ENCODE measurements at regions not wholly inside any gene's neighbourhood (a gene's known extent, or its start where the extent isn't known, plus 50 kb on each side); places are given as distances from the start of the nearest gene placed in this dataset.

GRCh38 chr12:115407723-115408122, 723.7 kb upstream of the TBX3 start:
- H3K27ac ChIP-seq = no peak overlapping the region
- H3K4me1 ChIP-seq = no peaks in the 10 kb centered on the region
- H3K4me2 ChIP-seq = no peak overlapping the region
- TF ChIP-seq Cebpa-rat (IDR thresholded peaks at IDR 0.05) = no peak
- H3K27me3 ChIP-seq = no peaks in the 10 kb centered on the region
- no peak overlapping the region for H3K4me3 ChIP-seq
- H3K9ac ChIP-seq = no peak overlapping the region
- no peaks in the 10 kb centered on the region for H4K20me1 ChIP-seq
- no peaks in the 10 kb centered on the region for H3K9me3 ChIP-seq
- no peaks in the 10 kb centered on the region for H3K36me3 ChIP-seq

DNA sequence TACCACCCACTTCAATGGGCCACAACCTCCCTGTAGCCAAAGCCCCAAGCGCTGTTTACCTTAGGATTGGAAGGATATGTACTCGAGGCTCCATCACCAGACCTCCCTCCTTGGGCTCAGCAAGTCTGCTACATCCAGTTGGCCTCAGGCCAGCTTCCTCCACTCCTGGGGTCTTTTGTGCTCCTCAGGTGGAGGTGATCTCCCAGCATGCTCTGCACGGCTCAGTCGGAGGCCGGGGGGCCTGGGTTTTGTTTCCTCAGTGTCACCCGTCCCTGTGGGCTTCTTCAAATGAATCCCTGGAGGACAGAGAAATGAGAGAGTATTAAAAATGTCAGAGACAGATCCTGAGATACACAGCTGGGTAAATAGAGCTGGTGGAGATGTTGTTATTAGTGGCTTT, 723.1 kb upstream of the TBX3 start:
- Histone ChIP-seq H3K27me3 (no peaks in the 10 kb centered on the region), H3K4me2 (no peak overlapping the region), H4K20me1 (no peaks in the 10 kb centered on the region), H3K4me3 (no peak overlapping the region), H3K36me3 (no peaks in the 10 kb centered on the region), H3K27ac (no peak overlapping the region), H3K9ac (no peak overlapping the region), H3K9me3 (no peaks in the 10 kb centered on the region), H3K4me1 (no peaks in the 10 kb centered on the region)
- no peak for TF ChIP-seq Cebpa-rat (IDR thresholded peaks at IDR 0.05)

- no peak overlapping the region for H3K4me3 ChIP-seq
- no peak for TF ChIP-seq Cebpa-rat (IDR thresholded peaks at IDR 0.05)
- H3K4me1 ChIP-seq = no peaks in the 10 kb centered on the region
- no peak overlapping the region for H3K27ac ChIP-seq
- H3K9me3 ChIP-seq = no peaks in the 10 kb centered on the region
- no peak overlapping the region for H3K9ac ChIP-seq
- no peaks in the 10 kb centered on the region for H3K27me3 ChIP-seq
- no peaks in the 10 kb centered on the region for H4K20me1 ChIP-seq
- H3K36me3 ChIP-seq = no peaks in the 10 kb centered on the region
- no peak overlapping the region for H3K4me2 ChIP-seq
Observed at GRCh38 chr12:115405471-115405860, 721.5 kb upstream of the TBX3 start.

DNA sequence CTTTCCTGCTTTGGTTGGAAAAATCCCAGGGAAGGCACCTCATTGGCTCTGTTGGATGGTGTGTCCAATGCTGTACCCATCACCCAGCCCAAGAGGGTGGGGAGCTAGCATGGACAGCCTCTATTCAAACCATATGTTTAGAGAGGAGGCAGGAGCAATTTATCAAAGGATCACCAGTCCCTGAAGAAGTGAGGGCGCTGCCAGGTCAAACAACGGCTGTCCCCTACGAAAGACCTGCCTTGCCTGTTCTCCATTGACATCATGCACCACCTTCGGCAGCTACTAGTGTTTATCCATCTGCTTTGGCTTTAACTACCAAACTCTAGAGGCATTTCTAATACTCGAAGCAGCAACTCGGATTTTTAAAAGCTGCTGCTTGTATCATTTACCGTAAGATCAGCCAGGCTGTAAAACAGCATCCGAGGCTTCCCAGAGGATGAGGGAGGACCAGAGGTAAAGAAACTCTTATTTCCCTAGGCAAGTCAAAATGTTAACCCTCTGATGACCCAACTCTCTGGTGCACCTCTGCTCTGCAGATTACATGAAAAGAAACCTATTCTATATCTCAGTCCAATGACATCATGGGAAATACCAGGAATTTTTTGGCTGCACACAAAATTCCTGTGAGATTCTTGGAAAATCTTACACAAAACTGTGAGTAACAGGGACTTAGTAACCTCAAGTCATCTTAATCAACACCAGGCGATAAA, 720.9 kb upstream of the TBX3 start:
- H3K27me3 ChIP-seq = no peaks in the 10 kb centered on the region
- no peak for TF ChIP-seq Cebpa-rat (IDR thresholded peaks at IDR 0.05)
- H3K4me1 ChIP-seq = no peaks in the 10 kb centered on the region
- no peak overlapping the region for H3K4me3 ChIP-seq
- no peaks in the 10 kb centered on the region for H4K20me1 ChIP-seq
- no peak overlapping the region for H3K9ac ChIP-seq
- no peak overlapping the region for H3K27ac ChIP-seq
- no peaks in the 10 kb centered on the region for H3K9me3 ChIP-seq
- no peaks in the 10 kb centered on the region for H3K36me3 ChIP-seq
- no peak overlapping the region for H3K4me2 ChIP-seq

DNA sequence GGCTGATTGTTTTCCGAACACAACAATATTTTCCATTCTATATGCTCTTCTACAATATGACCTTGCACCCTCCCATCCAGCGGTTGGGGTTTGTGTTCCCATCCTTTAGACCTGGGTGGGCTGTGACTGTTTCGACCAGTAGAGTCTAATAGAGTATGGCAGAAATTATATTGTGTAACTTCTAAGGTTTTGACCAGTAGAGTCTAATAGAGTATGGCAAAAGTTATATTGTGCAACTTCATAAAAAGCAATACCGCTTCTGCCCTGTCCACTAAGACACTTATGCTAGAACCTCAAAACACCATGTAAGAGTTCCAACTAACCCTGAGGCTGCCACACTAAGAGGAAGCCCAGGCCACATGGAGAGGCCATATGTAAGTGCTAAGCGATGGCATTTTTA, 719.7 kb upstream of the TBX3 start:
- Histone ChIP-seq H3K4me3 (no peak overlapping the region), H3K27ac (no peak overlapping the region), H3K4me1 (no peaks in the 10 kb centered on the region), H3K36me3 (no peaks in the 10 kb centered on the region), H3K9ac (no peak overlapping the region), H4K20me1 (no peaks in the 10 kb centered on the region), H3K9me3 (no peaks in the 10 kb centered on the region), H3K27me3 (no peaks in the 10 kb centered on the region), H3K4me2 (no peak overlapping the region)
- TF ChIP-seq Cebpa-rat (IDR thresholded peaks at IDR 0.05) = no peak

GRCh38 chr12:115403253-115403652, 719.3 kb upstream of the TBX3 start:
- no peak overlapping the region for H3K4me3 ChIP-seq
- H3K36me3 ChIP-seq = no peaks in the 10 kb centered on the region
- H4K20me1 ChIP-seq = no peaks in the 10 kb centered on the region
- no peaks in the 10 kb centered on the region for H3K27me3 ChIP-seq
- no peak overlapping the region for H3K4me2 ChIP-seq
- H3K9ac ChIP-seq = no peak overlapping the region
- no peak for TF ChIP-seq Cebpa-rat (IDR thresholded peaks at IDR 0.05)
- H3K9me3 ChIP-seq = no peaks in the 10 kb centered on the region
- H3K27ac ChIP-seq = no peak overlapping the region
- no peaks in the 10 kb centered on the region for H3K4me1 ChIP-seq

GRCh38 chr12:115402443-115403180, 718.6 kb upstream of the TBX3 start:
- no peak overlapping the region for H3K9ac ChIP-seq
- TF ChIP-seq Cebpa-rat (IDR thresholded peaks at IDR 0.05) = no peak

DNA sequence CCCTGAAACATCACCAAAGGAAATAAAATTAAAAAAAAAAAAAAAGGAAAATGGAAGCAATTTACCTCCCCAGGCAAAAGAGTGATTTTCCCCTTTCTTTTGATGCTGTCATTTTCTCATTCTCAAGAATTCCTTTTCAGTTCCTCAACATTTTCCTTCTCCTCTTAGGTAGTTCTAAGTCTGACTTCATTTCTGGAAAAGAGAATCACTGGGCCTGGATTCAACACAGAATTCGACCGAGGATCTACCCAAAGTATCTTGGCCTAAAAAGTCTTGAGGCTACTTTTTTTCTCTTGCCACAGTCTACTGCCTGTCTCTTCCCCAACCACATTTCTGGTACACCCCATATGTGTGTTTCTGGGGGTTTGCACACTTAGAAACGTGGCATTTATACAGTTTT, 717.8 kb upstream of the TBX3 start:
- H3K36me3 ChIP-seq = no peaks in the 10 kb centered on the region
- H3K27ac ChIP-seq = no peak overlapping the region
- no peak overlapping the region for H3K4me2 ChIP-seq
- no peak overlapping the region for H3K9ac ChIP-seq
- H3K9me3 ChIP-seq = peaks cover 5% of the 10 kb centered on the region
- no peak for TF ChIP-seq Cebpa-rat (IDR thresholded peaks at IDR 0.05)
- no peak overlapping the region for H3K4me3 ChIP-seq
- H4K20me1 ChIP-seq = no peaks in the 10 kb centered on the region
- H3K27me3 ChIP-seq = no peaks in the 10 kb centered on the region
- no peaks in the 10 kb centered on the region for H3K4me1 ChIP-seq

More at GRCh38 chr12:115402443-115403180, 718.6 kb upstream of the TBX3 start:
- Histone ChIP-seq H3K4me2 (no peak overlapping the region), H3K4me3 (no peak overlapping the region), H3K27me3 (no peaks in the 10 kb centered on the region), H3K36me3 (no peaks in the 10 kb centered on the region), H3K9me3 (no peaks in the 10 kb centered on the region), H3K27ac (no peak overlapping the region), H4K20me1 (no peaks in the 10 kb centered on the region), H3K4me1 (no peaks in the 10 kb centered on the region)

DNA sequence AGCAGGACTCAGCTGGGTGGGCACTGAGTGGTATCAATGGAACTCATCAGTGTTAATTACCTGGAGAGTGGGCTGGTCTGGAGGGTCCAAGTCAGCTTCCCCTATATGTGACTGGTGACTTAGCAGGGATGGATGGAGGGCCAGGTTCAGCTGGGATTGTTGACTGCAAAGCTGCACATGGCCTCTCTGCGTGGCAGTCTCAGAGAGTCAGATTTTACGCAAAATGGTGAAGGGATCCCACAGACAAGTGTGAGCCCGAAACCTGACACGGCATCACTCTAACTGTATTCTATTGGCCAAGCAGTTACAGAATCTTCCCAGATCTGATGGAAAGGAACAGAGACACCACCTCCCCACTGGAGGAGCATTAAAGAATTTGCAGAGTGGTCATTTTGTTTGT, 716.0 kb upstream of the TBX3 start:
- H3K27ac ChIP-seq = no peak overlapping the region
- TF ChIP-seq Cebpa-rat (IDR thresholded peaks at IDR 0.05) = no peak
- H3K36me3 ChIP-seq = no peaks in the 10 kb centered on the region
- no peak overlapping the region for H3K9ac ChIP-seq
- H4K20me1 ChIP-seq = no peaks in the 10 kb centered on the region
- no peak overlapping the region for H3K4me2 ChIP-seq
- no peak overlapping the region for H3K4me3 ChIP-seq
- H3K4me1 ChIP-seq = no peaks in the 10 kb centered on the region
- H3K9me3 ChIP-seq = peaks cover 12% of the 10 kb centered on the region
- no peaks in the 10 kb centered on the region for H3K27me3 ChIP-seq

DNA sequence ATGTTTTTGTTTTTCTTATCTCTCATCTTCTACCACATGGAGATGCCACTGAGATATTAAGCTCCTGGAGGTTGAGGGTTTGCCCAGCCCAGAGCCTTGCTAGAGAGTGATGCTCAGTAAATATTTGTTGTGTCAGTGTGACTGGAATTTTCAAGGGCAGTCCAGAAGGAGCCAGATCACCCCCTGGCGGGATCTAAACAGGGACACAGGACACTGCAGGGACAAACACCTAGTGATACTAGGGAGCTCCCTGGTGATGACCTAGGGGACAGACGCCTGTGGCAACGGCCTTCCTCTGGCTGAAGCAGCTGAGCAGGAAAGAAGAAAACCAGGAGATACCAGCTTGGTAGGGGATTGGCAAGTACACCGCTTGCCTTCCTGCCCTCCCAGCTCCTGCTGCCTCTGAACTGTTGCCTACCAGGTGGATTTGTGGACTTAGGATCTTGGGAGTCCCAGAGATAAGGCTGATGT, 714.4 kb upstream of the TBX3 start:
- no peaks in the 10 kb centered on the region for H4K20me1 ChIP-seq
- H3K27ac ChIP-seq = no peak overlapping the region
- no peak overlapping the region for H3K4me3 ChIP-seq
- no peak for TF ChIP-seq Cebpa-rat (IDR thresholded peaks at IDR 0.05)
- no peak overlapping the region for H3K4me2 ChIP-seq
- 0 out of 2 replicates have a peak, but pooled peaks cover 7% of the 10 kb centered on the region for H3K4me1 ChIP-seq
- H3K36me3 ChIP-seq = no peaks in the 10 kb centered on the region
- H3K27me3 ChIP-seq = no peaks in the 10 kb centered on the region
- H3K9me3 ChIP-seq = peaks cover 12% of the 10 kb centered on the region
- no peak overlapping the region for H3K9ac ChIP-seq

Data from BLaER1 (cell line).